CD14-positive monocyte (primary cell): ENCODE measurements at regions not wholly inside any gene's neighbourhood (a gene's known extent, or its start where the extent isn't known, plus 50 kb on each side); places are given as distances from the start of the nearest gene placed in this dataset.

ENCODE experiments used
- DNase-seq, 3 donors: peaks; one replicate each; pipeline ENCODE4 v3.0.0-alpha.2; 2011 to 2022
- H2AFZ ChIP-seq: 2 replicates; pipeline ENCODE4 v1.6.0; 2012; ENCODE audit warnings: mild to moderate bottlenecking, low read depth, low read length, inconsistent platforms; ENCODE audit not compliant: insufficient read depth, poor library complexity, severe bottlenecking
- H3K27ac ChIP-seq, 2 donors: 1 replicate in 1 of 2; 2 replicates in 1 of 2; pipeline ENCODE4 v1.5.1; 2012 to 2013; ENCODE audit warnings: low read length in 2 of 2, control low read depth in 1 of 2, inconsistent platforms in 1 of 2, low read depth in 1 of 2, mild to moderate bottlenecking in 1 of 2
- H3K27me3 ChIP-seq, 2 donors: one replicate each; pipeline versions ENCODE4 v1.6.0 to v1.6.1; 2011 to 2013; ENCODE audit warnings: low read length in 2 of 2; ENCODE audit not compliant: control insufficient read depth in 2 of 2, insufficient read depth in 2 of 2
- H3K36me3 ChIP-seq, 2 donors: replicated peaks in 1 of 2; 1 replicate in 1 of 2; 2 replicates in 1 of 2; pipeline versions ENCODE4 v1.5.1 to v1.6.1; 2012 to 2013; ENCODE audit warnings: low read length in 2 of 2, control low read depth in 1 of 2, inconsistent platforms in 1 of 2, mild to moderate bottlenecking in 1 of 2; ENCODE audit not compliant: insufficient read depth in 2 of 2, control insufficient read depth in 1 of 2
- H3K4me1 ChIP-seq, 2 donors: 1 replicate in 1 of 2; 2 replicates in 1 of 2; pipeline versions ENCODE4 v1.5.1 to v1.6.1; 2012 to 2013; ENCODE audit warnings: low read length in 2 of 2, control low read depth in 1 of 2, inconsistent platforms in 1 of 2, mild to moderate bottlenecking in 1 of 2, moderate library complexity in 1 of 2; ENCODE audit not compliant: insufficient read depth in 2 of 2, control insufficient read depth in 1 of 2
- H3K4me2 ChIP-seq: replicated peaks from 2 replicates; pipeline ENCODE3; 2012; ENCODE audit warnings: low read length, moderate library complexity, mild to moderate bottlenecking; ENCODE audit not compliant: poor library complexity, severe bottlenecking; ENCODE audit errors: extremely low read depth
- H3K4me3 ChIP-seq, 3 experiments: fragments of 200-600 bp in 1 of 3; sonication (generic) in 1 of 3; replicated peaks in 1 of 3; 1 replicate in 2 of 3; 2 replicates in 1 of 3; pipeline ENCODE4 v1.5.1; 2011 to 2013; ENCODE audit warnings: low read length in 3 of 3, mild to moderate bottlenecking in 3 of 3, control low read depth in 2 of 3, low read depth in 2 of 3, inconsistent platforms in 1 of 3, moderate library complexity in 1 of 3
- H3K79me2 ChIP-seq: 2 replicates; pipeline ENCODE4 v1.6.0; 2012; ENCODE audit warnings: mild to moderate bottlenecking, control low read depth, inconsistent platforms, low read length, moderate library complexity; ENCODE audit not compliant: insufficient read depth
- H3K9ac ChIP-seq: 2 replicates; pipeline ENCODE4 v1.6.0; 2017; ENCODE audit warnings: low read length, mild to moderate bottlenecking; ENCODE audit not compliant: insufficient read depth, poor library complexity, severe bottlenecking
- H3K9me3 ChIP-seq, 2 donors: replicated peaks in 1 of 2; 1 replicate in 1 of 2; 2 replicates in 1 of 2; pipeline versions ENCODE4 v1.5.1 to v1.6.1; 2012 to 2013; ENCODE audit warnings: low read length in 2 of 2, control low read depth in 1 of 2; ENCODE audit not compliant: control insufficient read depth in 1 of 2, insufficient read depth in 1 of 2
- H4K20me1 ChIP-seq: 2 replicates; pipeline ENCODE4 v1.6.0; 2012; ENCODE audit warnings: mild to moderate bottlenecking, low read length, control low read depth, moderate library complexity; ENCODE audit not compliant: insufficient read depth
- H3K27ac Mint-ChIP-seq, 7 donors: one replicate each; pipeline ENCODE4 v1.8.0; 2020; ENCODE audit warnings: mild to moderate bottlenecking in 7 of 7, mixed read lengths in 7 of 7, moderate library complexity in 6 of 7, inconsistent platforms in 2 of 7
- H3K27me3 Mint-ChIP-seq, 3 donors: one replicate each; pipeline ENCODE4 v1.8.0; 2021 to 2022; ENCODE audit warnings: low read depth in 3 of 3, mild to moderate bottlenecking in 3 of 3, mixed read lengths in 3 of 3, moderate library complexity in 3 of 3, inconsistent platforms in 1 of 3
- H3K36me3 Mint-ChIP-seq, 2 donors: one replicate each; pipeline ENCODE4 v1.8.0; 2020; ENCODE audit warnings: mixed read lengths in 2 of 2, inconsistent platforms in 1 of 2, mild to moderate bottlenecking in 1 of 2
- H3K4me1 Mint-ChIP-seq: one replicate; pipeline ENCODE4 v1.8.0; 2020; ENCODE audit warnings: mild to moderate bottlenecking, mixed read lengths
- H3K4me3 Mint-ChIP-seq, 2 donors: one replicate each; pipeline ENCODE4 v1.8.0; 2020; ENCODE audit warnings: mild to moderate bottlenecking in 2 of 2, mixed read lengths in 2 of 2, moderate library complexity in 1 of 2
- H3K9me3 Mint-ChIP-seq, 7 donors: one replicate each; pipeline ENCODE4 v1.8.0; 2020 to 2022; ENCODE audit warnings: mixed read lengths in 7 of 7, mild to moderate bottlenecking in 6 of 7, moderate library complexity in 6 of 7, inconsistent platforms in 2 of 7
- CTCF ChIP-seq: fragments of 200-600 bp; IDR thresholded peaks from one replicate; pipeline ENCODE4 v1.8.0; 2022; ENCODE audit warnings: antibody characterized with exemption, mild to moderate bottlenecking
- WGBS: methylation state at CpG from one replicate; pipeline ENCODE4 v1.1.5; 2013; ENCODE audit warnings: missing lambda C conversion rate; ENCODE audit not compliant: insufficient coverage; 5-methylcytosine and 5-hydroxymethylcytosine counted together
- intact Hi-C, 2 donors: fragments of 100-400 bp; cut with micrococcal nuclease; formaldehyde crosslinking; loops; one replicate each; pipeline versions ENCODE4 v1.15.0 to v1.15.1; 2023

GRCh38 chr15:96564546-96564945 is 234.0 kb downstream of the NR2F2 start:
- H4K20me1 ChIP-seq, result no peaks in the 10 kb centered on the region
- TF ChIP-seq CTCF, result no peak
- H3K4me2 ChIP-seq, result no peak overlapping the region
- no peaks in the 10 kb centered on the region for H3K4me1 ChIP-seq
- H3K36me3 ChIP-seq, result no peaks in the 10 kb centered on the region
- H3K4me3 Mint-ChIP-seq, result no peak overlapping the region
- no peaks in the 10 kb centered on the region for H3K4me1 Mint-ChIP-seq
- no peak overlapping the region for H3K27ac ChIP-seq
- WGBS, result 89% methylated on average over 3 of the region's 3 CpGs
- H3K27me3 Mint-ChIP-seq, result peaks cover 7 to 12% (median 8%) of the 10 kb centered on the region in 3 donors
- DNase-seq, result no peak
- no peak overlapping the region for H3K27ac Mint-ChIP-seq
- H3K27me3 ChIP-seq, result peaks cover 0 to 2% of the 10 kb centered on the region in 2 donors
- no peaks in the 10 kb centered on the region for H3K36me3 Mint-ChIP-seq
- no peak overlapping the region for H2AFZ ChIP-seq
- peaks cover 9 to 34% (median 24%) of the 10 kb centered on the region in 7 donors for H3K9me3 Mint-ChIP-seq
- H3K79me2 ChIP-seq, result no peaks in the 10 kb centered on the region
- H3K9ac ChIP-seq, result no peak overlapping the region
- intact Hi-C loops, result no loop called here
- no peak overlapping the region for H3K4me3 ChIP-seq
- peaks cover 0 to 17% of the 10 kb centered on the region in 2 donors for H3K9me3 ChIP-seq

DNA sequence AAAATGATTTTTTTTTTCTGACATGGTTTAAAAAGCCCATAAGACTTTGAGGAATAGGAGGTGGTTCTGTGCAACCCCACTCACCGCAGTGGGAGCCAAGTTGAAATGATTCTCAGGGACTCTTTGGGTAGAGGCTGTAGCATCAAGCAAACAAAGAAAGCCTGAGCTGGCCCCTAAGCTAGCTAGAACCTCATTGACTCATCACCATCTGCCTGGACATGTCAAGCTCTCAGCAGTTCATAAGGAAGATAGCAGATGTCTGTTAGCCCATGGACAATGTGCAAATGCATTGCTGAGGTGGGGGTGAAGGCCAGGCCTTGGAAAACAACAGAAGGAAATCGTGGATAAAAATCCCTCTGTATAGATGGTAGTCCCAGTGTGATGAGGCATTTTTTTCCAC is 234.8 kb downstream of the NR2F2 start:
- no peak overlapping the region for H3K4me3 ChIP-seq
- no peaks in the 10 kb centered on the region for H3K36me3 ChIP-seq
- WGBS, result 100% methylated on average over 1 of the region's 2 CpGs
- Mint-ChIP-seq H3K9me3 (peaks cover 8 to 34% (median 21%) of the 10 kb centered on the region in 7 donors), H3K36me3 (no peaks in the 10 kb centered on the region), H3K4me1 (no peaks in the 10 kb centered on the region), H3K27ac (no peak overlapping the region), H3K4me3 (no peak overlapping the region), H3K27me3 (peaks cover 8 to 12% (median 8%) of the 10 kb centered on the region in 3 donors)
- H3K4me2 ChIP-seq, result no peak overlapping the region
- peaks cover 0 to 2% of the 10 kb centered on the region in 2 donors for H3K27me3 ChIP-seq
- H3K27ac ChIP-seq, result no peak overlapping the region
- no peak for DNase-seq
- H3K9ac ChIP-seq, result no peak overlapping the region
- H3K79me2 ChIP-seq, result no peaks in the 10 kb centered on the region
- H3K4me1 ChIP-seq, result no peaks in the 10 kb centered on the region
- H4K20me1 ChIP-seq, result no peaks in the 10 kb centered on the region
- intact Hi-C loops, result no loop called here
- H3K9me3 ChIP-seq, result peaks cover 0 to 17% of the 10 kb centered on the region in 2 donors
- no peak for TF ChIP-seq CTCF
- H2AFZ ChIP-seq, result no peak overlapping the region
